HG02642 (cell line): ENCODE measurements at regions not wholly inside any gene's neighbourhood (a gene's known extent, or its start where the extent isn't known, plus 50 kb on each side); places are given as distances from the start of the nearest gene placed in this dataset.

Experiments used
- ATAC-seq: cut with Tn5 transposase; IDR thresholded peaks from one replicate; pipeline ENCODE4 v1.9.1; 2021; ENCODE audit warnings: mild to moderate bottlenecking; ENCODE audit not compliant: unreplicated experiment, poor library complexity

GRCh38 chr13:99053636-99054233 is 75.9 kb upstream of the DOCK9 start:
- no peak for ATAC-seq

GRCh38 chr13:99055281-99055680 is 77.4 kb upstream of the DOCK9 start:
- ATAC-seq = no peak

GRCh38 chr13:99055735-99056134 is 77.9 kb upstream of the DOCK9 start:
- no peak for ATAC-seq

GRCh38 chr13:99056381-99057014 is 78.6 kb upstream of the DOCK9 start:
- ATAC-seq = no peak

- ATAC-seq = no peak
Measured at GRCh38 chr13:99057310-99057975, 79.6 kb upstream of the DOCK9 start.

- ATAC-seq = no peak
Measured at GRCh38 chr13:99058527-99059495, 80.9 kb upstream of the DOCK9 start.

- no peak for ATAC-seq
Measured at GRCh38 chr13:99059498-99060075, 81.7 kb upstream of the DOCK9 start.

GRCh38 chr13:99061411-99061810 is 83.5 kb upstream of the DOCK9 start:
- no peak for ATAC-seq

- ATAC-seq = no peak
Measured at GRCh38 chr13:99062593-99062992, 84.7 kb upstream of the DOCK9 start.

GRCh38 chr13:99063178-99063577 is 85.3 kb upstream of the DOCK9 start:
- ATAC-seq = no peak

- ATAC-seq = no peak
Measured at GRCh38 chr13:99063952-99064351, 86.1 kb upstream of the DOCK9 start.

- no peak for ATAC-seq
Measured at GRCh38 chr13:99064624-99065234, 86.9 kb upstream of the DOCK9 start.

GRCh38 chr13:99065235-99066015 is 87.6 kb upstream of the DOCK9 start:
- no peak for ATAC-seq

- no peak for ATAC-seq
Measured at GRCh38 chr13:99066219-99066618, 88.4 kb upstream of the DOCK9 start.

- ATAC-seq = no peak
Measured at GRCh38 chr13:99067159-99067985, 89.5 kb upstream of the DOCK9 start.

GRCh38 chr13:99071211-99071610 is 93.3 kb upstream of the DOCK9 start:
- ATAC-seq = no peak

GRCh38 chr13:99071666-99072065 is 93.8 kb upstream of the DOCK9 start:
- no peak for ATAC-seq

GRCh38 chr13:99072356-99072755 is 94.5 kb upstream of the DOCK9 start:
- ATAC-seq = no peak
